ENCODE measurements at regions not wholly inside any gene's neighbourhood (a gene's known extent, or its start where the extent isn't known, plus 50 kb on each side); places are given as distances from the start of the nearest gene placed in this dataset.

DNA sequence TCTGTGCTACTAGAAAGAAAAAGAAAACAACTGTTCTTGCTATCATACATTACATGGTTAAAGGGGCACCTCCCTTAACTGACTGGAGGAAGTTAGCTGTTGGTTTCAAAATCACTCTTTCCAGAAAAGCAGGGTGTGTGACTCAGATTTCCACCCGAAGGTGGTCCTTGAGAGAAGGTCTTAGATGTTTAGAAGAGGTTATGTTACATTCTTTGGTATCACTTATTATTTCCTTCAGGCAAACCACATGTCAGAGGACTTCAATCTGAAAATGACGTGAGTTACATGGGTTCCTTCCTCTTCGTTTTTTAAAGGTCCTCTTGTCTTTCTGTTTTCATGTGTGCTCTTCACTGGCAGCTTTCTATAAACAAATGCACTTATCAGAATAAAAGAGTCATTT lies 307.9 kb upstream of the CBLB start:
- peak; percentile 10 for DNase-seq (ENCODE audit: low read depth)

GRCh38 chr3:106182950-106183511 lies 314.2 kb upstream of the CBLB start:
- no peak for DNase-seq (ENCODE audit: low read depth)

GRCh38 chr3:106183762-106184391 lies 315.1 kb upstream of the CBLB start:
- DNase-seq (ENCODE audit: low read depth): no peak

DNA sequence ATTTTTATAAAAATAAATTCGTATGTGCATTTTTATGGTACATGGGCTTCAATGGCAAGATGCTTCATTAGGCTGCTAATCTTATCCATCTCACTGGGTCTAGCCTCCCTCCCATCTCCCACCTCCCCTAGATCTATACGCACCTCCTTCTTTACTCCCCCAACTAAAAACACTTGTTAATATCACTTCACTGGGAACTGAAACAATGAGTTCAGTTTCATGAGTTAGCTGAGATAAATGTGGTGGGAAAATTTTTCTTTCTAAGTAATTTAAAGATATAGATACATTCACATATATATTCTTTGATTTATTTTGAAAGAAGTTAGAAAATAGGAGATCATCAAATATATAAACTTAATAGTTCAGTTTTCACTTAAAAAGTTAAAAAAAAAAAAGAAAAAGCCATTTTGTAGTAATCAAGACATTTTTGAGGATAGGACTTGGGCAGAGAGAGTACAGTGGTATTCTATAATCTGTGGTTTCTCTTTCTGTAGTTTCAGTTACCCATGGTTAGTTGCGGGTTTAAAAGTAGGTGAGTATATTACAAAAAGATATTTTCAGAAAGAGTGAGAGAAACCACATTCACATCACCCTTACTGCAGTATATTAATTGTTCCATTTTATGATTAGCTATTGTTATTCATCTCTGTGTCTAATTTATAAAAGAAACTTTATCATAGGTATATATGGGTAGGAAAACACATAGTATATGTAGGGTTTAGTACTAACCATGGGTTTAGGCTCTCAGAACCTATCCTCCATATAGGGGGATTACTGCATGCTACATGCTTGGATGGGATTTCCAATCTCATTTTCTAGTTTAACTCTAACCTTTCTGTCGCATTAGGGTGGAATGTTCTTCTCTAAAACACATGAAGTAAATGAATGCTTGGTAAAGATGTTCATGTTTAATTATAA lies 316.0 kb upstream of the CBLB start:
- DNase-seq (ENCODE audit: low read depth): no peak

DNA sequence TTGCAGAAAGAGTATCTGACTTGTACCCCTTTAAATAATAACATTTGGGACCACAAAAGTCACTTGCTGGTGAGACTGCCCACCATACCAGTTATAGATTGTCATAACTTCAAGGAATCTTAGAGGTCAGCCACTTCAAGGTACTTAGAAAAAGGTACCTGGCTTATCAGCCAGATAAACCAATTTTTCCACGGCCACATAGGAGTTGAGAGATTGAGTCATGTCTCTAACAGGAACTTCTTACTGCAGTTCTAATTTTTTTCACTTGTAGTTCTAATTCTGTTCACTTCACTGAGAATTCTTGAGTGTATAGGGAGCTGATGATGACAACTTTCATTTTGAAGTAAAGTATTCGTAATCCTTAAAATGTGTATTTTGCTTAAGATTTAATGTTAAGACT lies 317.1 kb upstream of the CBLB start:
- DNase-seq (ENCODE audit: low read depth): no peak

- no peak for DNase-seq (ENCODE audit: low read depth)
These were observed 321.5 kb upstream of the CBLB start for GRCh38 chr3:106190296-106190695.

- no peak for DNase-seq (ENCODE audit: low read depth)
These were observed 322.4 kb upstream of the CBLB start for GRCh38 chr3:106191211-106191610.

GRCh38 chr3:106191913-106192312 lies 323.1 kb upstream of the CBLB start:
- DNase-seq (ENCODE audit: low read depth): no peak

GRCh38 chr3:106193876-106194275 lies 325.1 kb upstream of the CBLB start:
- no peak for DNase-seq (ENCODE audit: low read depth)

GRCh38 chr3:106194726-106195125 lies 325.9 kb upstream of the CBLB start:
- no peak for DNase-seq (ENCODE audit: low read depth)

DNA sequence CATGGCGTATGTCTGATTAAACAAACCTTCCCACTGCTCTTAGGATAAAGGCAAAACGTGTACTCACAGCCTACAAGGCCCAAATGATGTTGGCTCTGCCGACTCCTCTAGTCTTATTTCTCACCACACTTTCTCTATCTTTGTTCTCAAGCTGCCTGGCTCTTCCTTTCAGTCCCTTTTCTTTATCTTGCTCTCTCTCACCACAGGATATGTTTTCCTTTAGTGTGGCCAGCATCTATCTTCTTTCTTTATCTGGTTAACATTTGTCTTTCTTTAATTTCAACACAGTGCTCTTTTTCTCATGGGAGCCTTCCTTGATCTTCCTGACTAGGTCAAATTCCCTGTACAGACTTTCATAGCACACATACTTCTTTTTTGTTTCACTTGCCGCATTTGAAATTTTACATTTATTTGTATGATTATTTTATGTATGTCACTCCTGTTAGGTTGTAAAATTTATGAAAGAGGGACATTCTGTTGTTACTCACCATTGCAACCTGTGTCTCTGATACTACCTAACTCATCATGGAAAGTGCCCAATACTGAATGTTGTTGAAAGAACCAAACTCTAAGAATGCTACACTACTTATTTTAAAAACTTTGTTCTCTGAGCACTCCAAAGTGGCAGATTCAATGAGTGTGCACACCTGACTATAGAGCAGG lies 328.9 kb upstream of the CBLB start:
- no peak for DNase-seq (ENCODE audit: low read depth)

GRCh38 chr3:106204160-106204868 lies 335.5 kb upstream of the CBLB start:
- no peak for DNase-seq (ENCODE audit: low read depth)

DNA sequence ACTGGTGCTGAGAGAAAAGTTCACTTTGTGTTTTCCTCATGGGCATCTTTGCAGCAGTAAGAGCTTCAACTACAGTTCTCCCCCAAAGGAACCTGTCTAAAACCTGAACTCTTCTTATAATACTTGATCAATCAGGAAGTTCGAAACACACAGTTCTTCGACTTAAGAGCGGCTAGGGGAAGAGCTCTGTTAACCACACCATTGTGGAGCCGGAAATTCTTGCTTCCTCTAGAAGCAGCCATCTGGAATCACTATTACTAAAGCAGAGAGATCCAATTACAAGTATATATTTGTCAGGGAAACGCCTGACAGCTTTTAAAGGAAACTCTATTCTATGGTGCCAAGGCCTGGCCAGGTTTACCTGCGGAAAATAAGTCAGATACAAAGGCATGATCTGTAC lies 337.3 kb upstream of the CBLB start:
- no peak for DNase-seq (ENCODE audit: low read depth)

GRCh38 chr3:106206613-106207012 lies 337.8 kb upstream of the CBLB start:
- DNase-seq (ENCODE audit: low read depth): no peak

GRCh38 chr3:106208251-106208650 lies 339.4 kb upstream of the CBLB start:
- no peak for DNase-seq (ENCODE audit: low read depth)

DNA sequence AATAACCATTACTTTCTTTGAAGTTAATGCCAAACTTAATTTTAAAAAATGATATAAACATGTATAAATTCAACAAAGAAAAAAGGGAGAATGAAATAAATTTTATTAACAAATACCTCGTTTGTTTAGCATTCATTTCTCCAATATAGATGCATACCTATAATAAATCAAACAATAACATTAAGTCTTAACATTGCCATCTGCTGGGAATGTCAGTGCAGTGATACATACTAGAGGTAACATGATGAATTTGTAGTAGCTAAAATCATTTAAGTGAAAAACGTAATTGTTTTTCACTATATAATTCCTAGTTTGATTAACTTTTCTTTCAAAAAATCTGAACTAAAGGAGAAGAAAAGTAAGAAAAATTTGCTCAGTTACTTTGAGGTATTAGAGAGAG lies 340.2 kb upstream of the CBLB start:
- no peak for DNase-seq (ENCODE audit: low read depth)

- DNase-seq (ENCODE audit: low read depth): no peak
These were observed 340.7 kb upstream of the CBLB start for GRCh38 chr3:106209482-106209881.

DNA sequence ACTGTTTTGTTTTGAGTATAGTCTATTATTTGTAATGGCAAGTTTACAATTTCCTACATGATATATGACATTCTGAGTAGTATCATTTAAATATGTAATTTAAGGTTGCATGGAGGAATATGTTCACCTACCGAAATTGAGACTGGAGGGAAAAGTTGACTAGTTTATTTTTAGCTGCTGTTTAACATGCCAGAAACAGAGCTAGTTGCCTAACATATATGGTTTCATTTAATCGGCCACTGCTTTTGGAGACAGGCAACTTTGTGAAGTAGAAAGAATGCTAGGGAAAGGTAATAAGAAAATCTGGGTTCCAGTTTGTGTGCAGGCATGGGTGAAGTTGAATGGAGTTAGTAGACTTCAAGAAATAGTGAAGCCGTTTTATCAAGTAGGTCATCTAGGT lies 342.1 kb upstream of the CBLB start:
- DNase-seq (ENCODE audit: low read depth): no peak

- DNase-seq (ENCODE audit: low read depth): no peak
These were observed 343.9 kb upstream of the CBLB start for GRCh38 chr3:106212665-106213222.

- no peak for DNase-seq (ENCODE audit: low read depth)
These were observed 345.1 kb upstream of the CBLB start for GRCh38 chr3:106213954-106214353.

- DNase-seq (ENCODE audit: low read depth): no peak
These were observed 345.8 kb upstream of the CBLB start for GRCh38 chr3:106214641-106215040.

DNA sequence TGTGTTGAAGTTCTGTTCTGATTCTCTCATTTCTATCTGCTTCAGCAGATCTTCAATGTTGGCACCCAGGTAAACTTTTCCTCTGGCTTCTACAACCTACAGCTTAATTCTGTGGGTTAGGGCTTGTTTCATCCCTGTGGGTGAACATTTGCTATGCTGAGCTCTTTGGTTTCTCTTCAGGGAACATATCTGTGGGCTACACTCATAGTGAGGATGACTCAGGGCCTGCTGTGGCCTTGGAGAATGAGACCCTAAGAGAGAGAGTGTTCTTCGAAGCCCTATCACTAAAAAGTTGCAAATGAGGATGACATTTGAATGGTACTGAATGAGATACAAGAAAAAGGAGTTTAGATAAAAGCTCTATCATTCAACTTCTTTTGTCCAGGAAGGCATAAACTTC lies 346.2 kb upstream of the CBLB start:
- DNase-seq (ENCODE audit: low read depth): no peak

Data from activated T-helper 1 cell treated with Interleukin-2 at 50 U/mL for 16 hours (primary cell).